Sigmoid colon (tissue), 6 donors: ENCODE measurements at regions not wholly inside any gene's neighbourhood (a gene's known extent, or its start where the extent isn't known, plus 50 kb on each side); places are given as distances from the start of the nearest gene placed in this dataset.

Experiments used
- DNase-seq: peaks from one replicate; pipeline ENCODE4 v3.0.0-alpha.2; 2019
- H3K27ac ChIP-seq, 4 donors: fragments of 200-600 bp; sonication (generic); one replicate each; pipeline ENCODE4 v1.5.1; 2016 to 2019; ENCODE audit warnings: mild to moderate bottlenecking in 1 of 4
- H3K27me3 ChIP-seq, 3 donors: fragments of 200-600 bp; sonication (generic); one replicate each; pipeline ENCODE4 v1.5.1; 2019; ENCODE audit warnings: mild to moderate bottlenecking in 1 of 3
- H3K36me3 ChIP-seq, 4 donors: fragments of 200-600 bp; sonication (generic); one replicate each; pipeline ENCODE4 v1.5.1; 2016 to 2019
- H3K4me1 ChIP-seq, 4 donors: fragments of 200-600 bp; sonication (generic); one replicate each; pipeline ENCODE4 v1.5.1; 2017 to 2019
- H3K4me3 ChIP-seq, 4 donors: fragments of 200-600 bp; sonication (generic); one replicate each; pipeline ENCODE4 v1.5.1; 2017 to 2019; ENCODE audit warnings: mild to moderate bottlenecking in 2 of 4, moderate library complexity in 1 of 4
- H3K9me3 ChIP-seq, 4 donors: fragments of 200-600 bp in 3 of 4; sonication (generic) in 3 of 4; one replicate each; pipeline versions ENCODE4 v1.5.1 to v1.6.1; 2013 to 2019
- CTCF ChIP-seq, 4 experiments: fragments of 450-650 bp in 3 of 4; fragments of 200-600 bp in 1 of 4; IDR thresholded peaks; one replicate each; pipeline ENCODE4 v1.5.1; 2016 to 2019; ENCODE audit warnings: antibody characterized with exemption in 4 of 4, mild to moderate bottlenecking in 3 of 4, moderate library complexity in 2 of 4
- EP300 ChIP-seq, 4 donors: sonication (generic); formaldehyde crosslinking; IDR thresholded peaks; one replicate each; pipeline ENCODE4 v1.6.1; 2017; ENCODE audit warnings: antibody characterized with exemption in 4 of 4
- POLR2A ChIP-seq, 2 donors: fragments of 450-650 bp; IDR thresholded peaks; one replicate each; pipeline ENCODE4 v1.6.1; 2016; ENCODE audit warnings: antibody characterized with exemption in 2 of 2, mild to moderate bottlenecking in 2 of 2, moderate library complexity in 2 of 2
- POLR2AphosphoS5 ChIP-seq, 4 donors: sonication (generic); formaldehyde crosslinking; IDR thresholded peaks; one replicate each; pipeline ENCODE4 v1.6.1; 2017; ENCODE audit warnings: antibody characterized with exemption in 4 of 4
- WGBS, 2 donors: extraction: QIAGEN DNeasy Blood & Tissue Kit; methylation state at CpG; one replicate each; pipeline ENCODE4 v1.1.7; 2013; 5-methylcytosine and 5-hydroxymethylcytosine counted together
- intact Hi-C: fragments of 100-400 bp; cut with DNase I; formaldehyde crosslinking; loops from one replicate; pipeline ENCODE4 v1.15.1; 2023
- donor health status: healthy with polysubstance abuse.
- donor health status: healthy.

GRCh38 chr15:81475471-81475870 lies 101.5 kb upstream of the TMC3 start:
- whole genome bisulfite sequencing, 2 donors: 82 to 86% methylated on average over 2 of the region's 2 CpGs
- intact Hi-C loops: no loop called here

GRCh38 chr15:81473946-81474345 lies 99.9 kb upstream of the TMC3 start:
- TF ChIP-seq EP300 (IDR thresholded peaks at IDR 0.05) (no peak), POLR2A (IDR thresholded peaks at IDR 0.05) (no peak), CTCF (IDR thresholded peaks at IDR 0.05) (no peak), POLR2AphosphoS5 (IDR thresholded peaks at IDR 0.05) (no peak)
- DNase-seq: no peak
- Histone ChIP-seq H3K27ac (no peak overlapping the region), H3K36me3 (no peaks in the 10 kb centered on the region), H3K27me3 (no peaks in the 10 kb centered on the region), H3K9me3 (no peaks in the 10 kb centered on the region), H3K4me3 (no peak overlapping the region), H3K4me1 (no peaks in the 10 kb centered on the region)
- intact Hi-C loops: no loop called here
- 94 to 95% methylated on average over 5 of the region's 5 CpGs for WGBS, 2 donors

More at GRCh38 chr15:81475471-81475870, 101.5 kb upstream of the TMC3 start:
- no peaks in the 10 kb centered on the region for H3K9me3 ChIP-seq
- no peak for TF ChIP-seq EP300 (IDR thresholded peaks at IDR 0.05)
- TF ChIP-seq POLR2AphosphoS5 (IDR thresholded peaks at IDR 0.05): no peak
- TF ChIP-seq POLR2A (IDR thresholded peaks at IDR 0.05): no peak
- no peaks in the 10 kb centered on the region for H3K36me3 ChIP-seq
- no peak for DNase-seq
- H3K4me3 ChIP-seq: no peak overlapping the region
- no peaks in the 10 kb centered on the region for H3K4me1 ChIP-seq
- H3K27me3 ChIP-seq: no peaks in the 10 kb centered on the region
- no peak overlapping the region for H3K27ac ChIP-seq

GRCh38 chr15:81473177-81473576 lies 99.2 kb upstream of the TMC3 start:
- Histone ChIP-seq H3K27me3 (no peaks in the 10 kb centered on the region), H3K36me3 (no peaks in the 10 kb centered on the region), H3K4me3 (no peak overlapping the region), H3K9me3 (no peaks in the 10 kb centered on the region), H3K4me1 (no peaks in the 10 kb centered on the region), H3K27ac (no peak overlapping the region)
- WGBS, 2 donors: 87 to 91% methylated on average over 4 of the region's 4 CpGs
- intact Hi-C loops: no loop called here
- TF ChIP-seq CTCF (IDR thresholded peaks at IDR 0.05) (no peak), POLR2AphosphoS5 (IDR thresholded peaks at IDR 0.05) (no peak), EP300 (IDR thresholded peaks at IDR 0.05) (no peak), POLR2A (IDR thresholded peaks at IDR 0.05) (no peak)
- no peak for DNase-seq

- Histone ChIP-seq H3K4me1 (no peaks in the 10 kb centered on the region), H3K36me3 (no peaks in the 10 kb centered on the region), H3K27me3 (no peaks in the 10 kb centered on the region), H3K9me3 (no peaks in the 10 kb centered on the region), H3K4me3 (no peak overlapping the region), H3K27ac (no peak overlapping the region)
- no peak for TF ChIP-seq EP300 (IDR thresholded peaks at IDR 0.05)
- no peak for TF ChIP-seq CTCF (IDR thresholded peaks at IDR 0.05)
- no peak for TF ChIP-seq POLR2AphosphoS5 (IDR thresholded peaks at IDR 0.05)
- TF ChIP-seq POLR2A (IDR thresholded peaks at IDR 0.05): no peak
- no peak for DNase-seq
- 77 to 83% methylated on average over 2 of the region's 2 CpGs for WGBS, 2 donors
- intact Hi-C loops: no loop called here
Measured at GRCh38 chr15:81471151-81471550, 97.1 kb upstream of the TMC3 start.

- Histone ChIP-seq H3K27ac (no peak overlapping the region), H3K9me3 (no peaks in the 10 kb centered on the region), H3K36me3 (no peaks in the 10 kb centered on the region), H3K27me3 (no peaks in the 10 kb centered on the region), H3K4me3 (no peak overlapping the region), H3K4me1 (no peaks in the 10 kb centered on the region)
- intact Hi-C loops: no loop called here
- no peak for TF ChIP-seq CTCF (IDR thresholded peaks at IDR 0.05)
- no peak for TF ChIP-seq POLR2A (IDR thresholded peaks at IDR 0.05)
- TF ChIP-seq POLR2AphosphoS5 (IDR thresholded peaks at IDR 0.05): no peak
- no peak for TF ChIP-seq EP300 (IDR thresholded peaks at IDR 0.05)
- no peak for DNase-seq
- 84 to 85% methylated on average over 5 of the region's 5 CpGs for whole genome bisulfite sequencing, 2 donors
Measured at GRCh38 chr15:81469154-81469553, 95.1 kb upstream of the TMC3 start.
